Uterus (tissue), 2 donors: ENCODE measurements at regions not wholly inside any gene's neighbourhood (a gene's known extent, or its start where the extent isn't known, plus 50 kb on each side); places are given as distances from the start of the nearest gene placed in this dataset.

Experiments
- POLR2A ChIP-seq, 2 donors: fragments of 450-650 bp; IDR thresholded peaks; one replicate each; pipeline ENCODE4 v1.6.1; 2016; ENCODE audit warnings: antibody characterized with exemption in 2 of 2, mild to moderate bottlenecking in 1 of 2, moderate library complexity in 1 of 2
- TF ChIP-seq, protein P1 (sequence below), 4 experiments: fragments of 200-600 bp in 2 of 4; fragments of 450-650 bp in 2 of 4; sonication (generic) in 2 of 4; IDR thresholded peaks; one replicate each; pipeline ENCODE4 v1.5.1; 2016 to 2019; ENCODE audit warnings: antibody characterized with exemption in 4 of 4, mild to moderate bottlenecking in 2 of 4, moderate library complexity in 1 of 4

DNA sequence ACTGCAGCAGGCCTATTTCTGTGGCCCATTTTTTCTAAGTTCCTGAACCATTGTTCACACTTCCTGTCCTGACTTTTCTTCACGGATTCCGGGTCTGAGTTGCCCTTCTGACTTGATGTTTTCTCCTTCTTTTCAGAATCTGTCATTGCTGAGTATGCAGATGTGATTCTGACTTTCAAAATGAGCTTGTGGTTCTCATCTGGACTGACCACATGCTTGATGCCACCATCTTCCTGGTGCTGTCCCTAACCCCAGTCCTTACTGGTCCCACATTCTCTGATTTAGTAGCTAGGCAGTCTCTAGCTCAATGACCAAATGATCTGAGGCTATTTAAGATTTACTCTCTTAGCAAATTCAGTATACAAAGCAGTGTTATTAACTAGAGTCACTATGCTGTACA is 822.3 kb upstream of the TENM3 start:
- TF ChIP-seq, protein P1, sequence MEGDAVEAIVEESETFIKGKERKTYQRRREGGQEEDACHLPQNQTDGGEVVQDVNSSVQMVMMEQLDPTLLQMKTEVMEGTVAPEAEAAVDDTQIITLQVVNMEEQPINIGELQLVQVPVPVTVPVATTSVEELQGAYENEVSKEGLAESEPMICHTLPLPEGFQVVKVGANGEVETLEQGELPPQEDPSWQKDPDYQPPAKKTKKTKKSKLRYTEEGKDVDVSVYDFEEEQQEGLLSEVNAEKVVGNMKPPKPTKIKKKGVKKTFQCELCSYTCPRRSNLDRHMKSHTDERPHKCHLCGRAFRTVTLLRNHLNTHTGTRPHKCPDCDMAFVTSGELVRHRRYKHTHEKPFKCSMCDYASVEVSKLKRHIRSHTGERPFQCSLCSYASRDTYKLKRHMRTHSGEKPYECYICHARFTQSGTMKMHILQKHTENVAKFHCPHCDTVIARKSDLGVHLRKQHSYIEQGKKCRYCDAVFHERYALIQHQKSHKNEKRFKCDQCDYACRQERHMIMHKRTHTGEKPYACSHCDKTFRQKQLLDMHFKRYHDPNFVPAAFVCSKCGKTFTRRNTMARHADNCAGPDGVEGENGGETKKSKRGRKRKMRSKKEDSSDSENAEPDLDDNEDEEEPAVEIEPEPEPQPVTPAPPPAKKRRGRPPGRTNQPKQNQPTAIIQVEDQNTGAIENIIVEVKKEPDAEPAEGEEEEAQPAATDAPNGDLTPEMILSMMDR (IDR thresholded peaks at IDR 0.05), result no peak
- no peak for TF ChIP-seq POLR2A (IDR thresholded peaks at IDR 0.05)
